Right atrium auricular region (tissue), 2 donors: ENCODE measurements at regions not wholly inside any gene's neighbourhood (a gene's known extent, or its start where the extent isn't known, plus 50 kb on each side); places are given as distances from the start of the nearest gene placed in this dataset.

Source experiments
- DNase-seq: peaks from one replicate; pipeline ENCODE4 v3.0.0-alpha.2; 2019; ENCODE audit warnings: low spot score
- H3K27ac ChIP-seq, 2 donors: fragments of 200-600 bp; sonication (generic); 1 replicate in 1 of 2; 2 replicates in 1 of 2; pipeline ENCODE4 v1.5.1; 2016 to 2019
- H3K27me3 ChIP-seq, 2 donors: fragments of 200-600 bp; sonication (generic); one replicate each; pipeline versions ENCODE4 v1.5.1 to v1.6.0; 2017 to 2019
- H3K36me3 ChIP-seq: fragments of 200-600 bp; sonication (generic); one replicate; pipeline ENCODE4 v1.5.1; 2016
- H3K4me1 ChIP-seq, 2 donors: fragments of 200-600 bp; sonication (generic); one replicate each; pipeline versions ENCODE4 v1.5.1 to v1.6.0; 2017 to 2019
- H3K4me3 ChIP-seq, 2 donors: fragments of 200-600 bp; sonication (generic); 1 replicate in 1 of 2; 2 replicates in 1 of 2; pipeline ENCODE4 v1.5.1; 2017 to 2019; ENCODE audit warnings: mild to moderate bottlenecking in 1 of 2, moderate library complexity in 1 of 2
- H3K9me3 ChIP-seq, 2 donors: fragments of 200-600 bp; sonication (generic); one replicate each; pipeline ENCODE4 v1.5.1; 2019
- TF ChIP-seq, protein P1 (sequence below), 2 donors: fragments of 200-600 bp; sonication (generic); IDR thresholded peaks; one replicate each; pipeline ENCODE4 v1.5.1; 2019; ENCODE audit warnings: antibody characterized with exemption in 2 of 2

DNA sequence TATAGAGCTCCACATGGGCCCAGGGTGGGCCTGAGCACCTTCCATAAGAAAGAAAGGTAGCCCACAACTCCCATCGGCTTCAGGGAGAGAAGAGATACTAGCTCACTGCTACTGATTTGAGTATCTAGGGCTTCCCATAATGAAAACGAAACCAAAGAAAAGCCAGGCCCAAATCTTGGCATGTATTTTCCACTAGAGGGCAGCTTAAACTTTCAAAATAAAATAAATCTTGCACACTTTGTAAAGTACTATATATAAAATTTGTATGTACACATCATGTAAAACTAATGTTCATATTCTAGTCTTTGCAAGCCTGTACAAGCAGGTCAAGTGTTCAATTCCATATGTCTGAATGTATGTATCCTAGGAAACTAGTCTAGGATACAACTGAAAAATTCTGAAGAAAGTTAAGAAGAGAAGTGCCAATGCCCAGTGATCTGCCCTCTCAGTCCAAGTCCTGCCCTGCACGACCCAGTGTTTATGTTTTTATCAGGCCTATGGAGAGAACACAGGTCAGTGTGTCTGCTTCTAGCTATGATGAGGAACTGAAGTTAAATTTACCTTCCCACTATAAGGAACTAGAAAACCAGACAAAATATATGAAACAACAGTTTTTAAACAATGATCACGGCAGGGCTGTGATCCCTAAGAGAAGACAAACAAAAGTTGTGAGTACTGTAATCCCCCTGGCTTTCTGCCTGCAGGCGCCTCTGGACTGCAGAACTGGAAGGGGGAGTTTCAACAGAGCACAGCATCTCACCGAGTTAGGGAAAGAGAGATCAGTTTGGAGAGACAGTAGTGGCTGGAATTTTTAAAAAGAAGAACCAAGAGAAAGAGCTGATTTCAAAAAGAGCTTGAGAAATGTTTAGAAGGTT is 475.7 kb downstream of the UQCRFS1 start:
- DNase-seq = no peak
- Histone ChIP-seq H3K4me3 (no peak overlapping the region), H3K4me1 (peaks cover 0 to 18% of the 10 kb centered on the region in 2 donors), H3K9me3 (no peaks in the 10 kb centered on the region), H3K36me3 (no peaks in the 10 kb centered on the region), H3K27ac (peak overlapping the region; percentile 34 to 36), H3K27me3 (no peaks in the 10 kb centered on the region)
- TF ChIP-seq, protein P1, sequence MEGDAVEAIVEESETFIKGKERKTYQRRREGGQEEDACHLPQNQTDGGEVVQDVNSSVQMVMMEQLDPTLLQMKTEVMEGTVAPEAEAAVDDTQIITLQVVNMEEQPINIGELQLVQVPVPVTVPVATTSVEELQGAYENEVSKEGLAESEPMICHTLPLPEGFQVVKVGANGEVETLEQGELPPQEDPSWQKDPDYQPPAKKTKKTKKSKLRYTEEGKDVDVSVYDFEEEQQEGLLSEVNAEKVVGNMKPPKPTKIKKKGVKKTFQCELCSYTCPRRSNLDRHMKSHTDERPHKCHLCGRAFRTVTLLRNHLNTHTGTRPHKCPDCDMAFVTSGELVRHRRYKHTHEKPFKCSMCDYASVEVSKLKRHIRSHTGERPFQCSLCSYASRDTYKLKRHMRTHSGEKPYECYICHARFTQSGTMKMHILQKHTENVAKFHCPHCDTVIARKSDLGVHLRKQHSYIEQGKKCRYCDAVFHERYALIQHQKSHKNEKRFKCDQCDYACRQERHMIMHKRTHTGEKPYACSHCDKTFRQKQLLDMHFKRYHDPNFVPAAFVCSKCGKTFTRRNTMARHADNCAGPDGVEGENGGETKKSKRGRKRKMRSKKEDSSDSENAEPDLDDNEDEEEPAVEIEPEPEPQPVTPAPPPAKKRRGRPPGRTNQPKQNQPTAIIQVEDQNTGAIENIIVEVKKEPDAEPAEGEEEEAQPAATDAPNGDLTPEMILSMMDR (IDR thresholded peaks at IDR 0.05) = peak; percentile 41 to 73

DNA sequence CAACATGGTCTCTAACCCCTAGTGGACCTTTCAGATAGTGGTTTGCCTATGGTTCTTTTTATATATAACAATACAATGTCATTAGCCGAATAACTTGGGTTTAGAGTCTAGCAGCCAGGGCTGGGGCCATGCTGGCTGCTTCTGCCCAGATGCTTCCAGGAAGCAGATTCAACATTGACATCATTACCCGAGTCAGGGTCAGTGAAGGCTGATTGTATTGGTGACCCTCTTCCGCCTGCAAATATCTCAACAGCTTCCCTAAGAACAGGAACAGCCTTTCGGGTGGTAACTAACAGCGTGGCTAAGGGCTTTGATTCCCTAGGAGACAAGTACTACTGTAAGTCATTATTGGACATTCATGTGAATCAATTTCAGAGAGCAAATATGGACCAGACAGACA is 476.4 kb downstream of the UQCRFS1 start:
- DNase-seq = no peak
- H3K4me1 ChIP-seq = peaks cover 0 to 18% of the 10 kb centered on the region in 2 donors
- H3K4me3 ChIP-seq = no peak overlapping the region
- TF ChIP-seq, protein P1 (IDR thresholded peaks at IDR 0.05) = no peak
- no peaks in the 10 kb centered on the region for H3K9me3 ChIP-seq
- H3K27me3 ChIP-seq = no peaks in the 10 kb centered on the region
- H3K36me3 ChIP-seq = no peaks in the 10 kb centered on the region
- H3K27ac ChIP-seq = peak overlapping the region; percentile 34 to 36

DNA sequence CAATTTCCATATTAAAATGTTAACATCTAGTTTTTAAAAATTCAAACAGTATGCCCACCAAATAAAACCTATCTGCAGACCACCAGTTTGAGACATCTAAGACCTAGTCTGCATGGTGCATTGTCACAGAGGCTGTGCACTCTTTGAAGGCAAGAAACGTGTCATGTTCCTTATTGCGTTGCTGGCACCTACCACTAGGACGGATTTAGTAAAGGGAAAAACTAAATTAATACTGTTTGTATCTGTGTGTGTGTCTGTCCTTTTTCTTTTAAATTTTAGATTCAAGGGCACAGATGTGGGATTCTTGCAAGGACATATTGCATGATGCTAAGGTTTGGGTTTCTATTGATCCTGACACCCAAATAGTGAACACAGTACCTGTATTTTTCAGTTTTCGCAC is 481.4 kb downstream of the UQCRFS1 start:
- no peak for DNase-seq
- no peaks in the 10 kb centered on the region for H3K36me3 ChIP-seq
- TF ChIP-seq, protein P1 (IDR thresholded peaks at IDR 0.05) = no peak
- peaks cover 0 to 17% of the 10 kb centered on the region in 2 donors for H3K4me1 ChIP-seq
- no peak overlapping the region for H3K27ac ChIP-seq
- no peak overlapping the region for H3K4me3 ChIP-seq
- H3K9me3 ChIP-seq = no peaks in the 10 kb centered on the region
- H3K27me3 ChIP-seq = peaks cover 0 to 10% of the 10 kb centered on the region in 2 donors

DNA sequence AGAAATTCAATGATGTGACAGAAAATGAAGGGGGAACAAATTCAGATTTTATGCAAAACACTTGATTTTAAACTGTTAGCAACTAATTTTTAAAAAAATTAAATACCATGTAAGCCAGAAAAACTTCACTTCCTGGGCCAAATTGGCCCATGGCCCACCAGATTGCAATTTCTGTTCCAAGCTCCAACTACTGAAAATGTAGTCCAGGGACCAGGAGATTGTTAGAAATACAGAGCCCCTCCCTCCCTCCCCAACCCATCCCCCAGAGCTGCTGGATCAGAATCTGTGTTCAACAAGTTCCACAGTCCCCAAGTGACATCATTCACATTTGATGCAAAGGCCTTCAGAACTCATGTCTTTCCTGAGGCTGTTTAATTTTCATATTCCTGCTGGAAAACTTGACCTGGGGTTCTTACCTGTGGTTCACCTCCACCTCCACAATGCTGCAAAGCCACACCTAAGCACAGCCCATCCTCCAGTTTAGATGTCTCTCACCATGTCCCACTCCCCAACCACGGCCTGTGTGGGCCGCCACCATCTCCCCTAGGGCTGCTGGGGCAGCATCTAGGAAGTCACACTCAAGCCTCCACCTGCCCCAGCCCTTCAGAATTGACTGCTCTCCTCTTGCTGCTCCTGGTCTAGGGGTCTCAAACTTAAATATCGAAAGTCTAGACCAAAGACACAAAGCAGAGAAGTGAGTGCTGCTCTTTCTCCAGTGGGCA is 482.0 kb downstream of the UQCRFS1 start:
- H3K27me3 ChIP-seq = peaks cover 0 to 10% of the 10 kb centered on the region in 2 donors
- H3K36me3 ChIP-seq = no peaks in the 10 kb centered on the region
- no peaks in the 10 kb centered on the region for H3K9me3 ChIP-seq
- DNase-seq = no peak
- H3K27ac ChIP-seq = no peak overlapping the region
- H3K4me3 ChIP-seq = no peak overlapping the region
- TF ChIP-seq, protein P1 (IDR thresholded peaks at IDR 0.05) = no peak
- H3K4me1 ChIP-seq = peaks cover 0 to 13% of the 10 kb centered on the region in 2 donors

DNA sequence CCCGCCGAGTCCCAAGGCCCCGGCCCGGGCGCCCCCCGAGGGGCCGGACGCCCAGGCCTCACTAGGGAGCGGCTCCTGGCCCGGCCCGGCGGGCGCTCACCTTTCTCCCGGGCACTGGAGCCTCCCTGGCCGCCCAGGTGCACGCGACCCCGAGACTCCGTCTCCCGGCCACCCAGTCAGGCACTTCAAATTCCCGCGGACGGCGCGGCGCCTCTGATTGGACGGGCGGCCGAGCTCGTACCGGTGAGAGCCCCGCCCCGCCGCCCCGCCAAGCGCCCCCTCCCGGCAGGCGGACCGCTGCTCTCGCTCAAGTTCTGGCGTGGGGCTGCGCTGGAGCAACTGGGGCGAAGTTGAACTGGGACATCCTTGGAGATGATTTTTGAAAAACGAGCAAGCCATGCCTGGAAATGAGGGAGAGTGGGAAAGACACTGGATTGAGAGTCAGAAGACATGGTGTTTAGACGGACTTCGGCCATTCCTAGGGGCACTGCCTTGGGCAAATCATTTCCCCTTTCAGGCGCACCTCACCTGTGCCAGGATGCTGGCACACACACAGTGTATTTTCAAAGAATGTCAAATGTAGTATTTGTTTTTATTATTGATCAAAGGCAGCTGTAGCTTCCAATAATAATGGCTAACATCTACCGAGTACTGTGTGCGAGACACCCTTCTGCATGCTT is 485.3 kb downstream of the UQCRFS1 start:
- Histone ChIP-seq H3K4me3 (peak overlapping the region in 1 of 2 donors; percentile 39), H3K27ac (no peak overlapping the region), H3K4me1 (peaks cover 0 to 10% of the 10 kb centered on the region in 2 donors), H3K27me3 (peaks cover 0 to 10% of the 10 kb centered on the region in 2 donors), H3K9me3 (no peaks in the 10 kb centered on the region), H3K36me3 (no peaks in the 10 kb centered on the region)
- TF ChIP-seq, protein P1 (IDR thresholded peaks at IDR 0.05) = peak in 1 of 2 donors; percentile 27
- no peak for DNase-seq
